Stimulated activated naive CD8-positive, alpha-beta T cell treated with anti-CD3 and anti-CD28 coated beads, Interleukin-15, Interleukin-2, amounts not matched to agents 100 U/mL and 50 U/mL, for 24 hours (primary cell): ENCODE measurements at regions not wholly inside any gene's neighbourhood (a gene's known extent, or its start where the extent isn't known, plus 50 kb on each side); places are given as distances from the start of the nearest gene placed in this dataset.
"Not testable (repeated sequence)": the region's sequence is repeated elsewhere in the genome, so short reads cannot be mapped to it uniquely, and the experiment has no call there.

ENCODE experiments used
- ATAC-seq: fragments of 150-1000 bp; cut with Tn5 transposase; one replicate; pipeline ENCODE4 v1.10.0; 2021
- DNase-seq: peaks from one replicate; pipeline ENCODE4 v3.0.0; 2021

DNA sequence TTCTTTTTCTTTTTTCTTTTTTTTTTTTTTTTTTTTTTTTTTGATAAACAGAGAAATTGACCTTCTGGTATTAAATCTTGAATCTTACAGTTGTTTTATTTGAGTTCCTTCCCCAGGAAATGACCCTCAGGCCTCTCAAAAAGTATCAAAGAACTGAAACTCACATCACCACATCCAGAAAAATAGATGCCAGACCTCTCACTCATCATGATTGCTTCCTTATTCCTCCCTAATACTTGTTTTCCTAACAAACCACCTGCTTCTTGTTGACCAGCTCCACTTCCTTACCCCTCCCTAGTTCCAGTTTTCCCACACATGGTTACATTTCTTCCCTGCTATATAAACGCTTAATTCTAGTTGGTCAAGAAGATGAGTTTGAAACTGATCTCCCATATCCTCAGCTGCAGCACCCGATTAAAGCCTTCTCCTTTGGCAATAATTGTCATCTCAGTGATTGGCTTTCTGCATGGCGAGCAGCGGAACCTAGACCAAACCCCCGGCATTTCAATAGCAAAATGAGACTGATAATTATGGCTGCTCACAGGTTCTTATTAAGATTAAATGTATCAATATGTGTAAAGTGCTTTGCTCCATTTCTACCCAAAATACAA is 681.1 kb upstream of the AUTS2 start:
- no peak for DNase-seq
- no peak for ATAC-seq

DNA sequence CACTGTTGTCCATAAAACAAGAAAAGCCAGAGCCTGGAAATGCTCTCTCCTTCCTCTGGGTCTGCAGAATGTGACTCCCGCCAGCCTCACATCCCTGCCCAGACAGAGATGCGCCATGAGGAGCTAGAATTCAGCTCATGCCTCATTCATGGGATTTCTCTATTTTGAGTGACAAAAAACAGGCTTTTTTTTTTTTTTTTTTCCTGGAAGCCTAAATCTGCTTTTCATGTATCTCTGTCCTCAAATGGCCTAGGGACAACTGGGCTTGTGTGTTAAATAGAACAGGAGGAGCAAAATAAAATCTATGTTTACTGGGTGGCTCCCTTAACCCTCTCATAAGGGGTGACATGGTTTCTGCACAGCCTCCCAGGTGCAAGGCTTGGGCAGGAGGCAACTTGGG is 679.7 kb upstream of the AUTS2 start:
- ATAC-seq = no peak
- no peak for DNase-seq

DNA sequence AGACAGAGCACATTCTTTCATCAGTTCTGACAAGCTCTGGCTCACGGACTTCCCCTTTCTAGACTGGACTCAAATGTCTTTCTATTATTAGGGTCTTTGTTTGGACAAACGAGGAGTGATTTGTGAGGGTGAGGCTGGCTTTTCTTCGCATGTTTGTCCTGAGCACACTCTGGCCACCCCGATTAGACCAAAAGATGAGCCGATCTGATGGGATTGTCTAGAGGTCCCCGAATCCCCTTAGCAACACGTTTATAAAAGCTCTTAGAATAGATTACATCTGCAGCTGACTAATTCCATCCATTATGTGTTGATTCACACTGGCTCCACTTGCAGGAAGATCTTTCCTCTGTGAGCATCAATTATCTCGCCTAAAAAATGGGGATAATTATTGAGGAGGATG is 675.4 kb upstream of the AUTS2 start:
- ATAC-seq (no peak), DNase-seq (no peak)

DNA sequence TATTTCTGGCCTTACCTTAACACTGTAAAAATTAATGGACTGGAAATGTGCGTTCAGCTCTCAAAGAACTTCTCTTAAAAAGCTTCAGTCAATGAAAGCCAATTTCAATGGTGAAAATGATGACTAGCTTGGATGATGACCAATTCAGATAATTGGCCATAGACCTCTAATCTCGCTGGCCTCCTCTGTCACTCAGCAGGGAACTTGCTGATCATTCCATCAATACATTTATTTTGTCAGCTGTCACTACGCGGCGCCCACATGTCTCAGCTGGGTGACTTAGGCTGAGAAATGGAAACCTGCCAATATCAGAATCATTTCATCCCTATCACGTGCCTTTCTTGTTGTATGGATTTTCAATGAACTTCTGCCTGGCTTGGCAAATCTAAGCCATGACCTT is 673.0 kb upstream of the AUTS2 start:
- DNase-seq = no peak
- ATAC-seq = no peak

DNA sequence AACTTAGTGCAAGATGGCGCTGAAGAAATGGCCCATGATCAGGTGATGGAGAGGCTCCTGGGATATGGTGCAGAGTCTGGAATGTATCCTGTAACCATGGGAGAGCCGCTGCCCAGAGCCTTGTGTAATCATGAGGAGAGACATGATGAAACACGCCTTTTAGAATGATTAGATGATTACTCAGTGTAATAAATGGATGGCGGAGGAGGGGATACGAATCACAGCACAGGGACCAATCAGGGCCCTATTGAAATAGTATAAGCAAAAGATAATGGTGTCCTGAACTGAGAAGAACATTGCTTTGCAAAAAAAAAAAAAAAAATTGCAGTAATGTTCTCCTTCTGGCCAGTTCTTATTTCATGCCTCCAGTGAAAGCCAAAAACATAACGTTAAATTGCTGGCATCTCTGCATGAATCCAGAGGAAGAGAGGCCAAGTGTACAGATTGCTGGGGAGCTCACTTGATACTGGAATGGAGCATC is 668.5 kb upstream of the AUTS2 start:
- DNase-seq (no peak), ATAC-seq (no peak)

DNA sequence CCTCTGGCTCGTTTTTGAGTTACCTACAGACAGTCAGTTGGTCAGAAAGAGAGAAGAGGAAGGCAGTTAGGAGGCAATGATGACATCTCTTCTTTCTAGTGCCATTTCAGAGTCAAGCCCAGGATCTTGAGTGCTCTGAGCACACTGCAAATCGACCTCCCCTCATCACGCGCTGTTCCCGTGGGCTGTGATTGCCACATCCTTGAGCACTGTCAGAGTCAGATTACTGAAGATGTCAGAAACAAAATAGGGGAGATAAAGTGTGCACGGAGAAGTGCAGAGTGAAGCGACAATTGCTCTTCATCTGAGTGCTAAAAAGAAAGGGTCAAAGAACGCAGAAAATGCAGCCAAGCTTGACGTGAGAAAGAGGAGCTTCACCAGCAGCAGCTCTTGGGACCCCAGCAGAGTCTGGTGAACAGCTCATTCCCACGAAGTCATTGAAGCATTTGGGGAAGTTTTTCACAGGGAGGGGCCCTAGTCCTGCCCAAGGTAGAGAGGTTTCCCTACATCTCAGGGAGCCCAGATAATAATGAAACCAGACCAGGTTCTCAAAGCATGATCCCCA is 661.7 kb upstream of the AUTS2 start:
- DNase-seq (no peak), ATAC-seq (no peak)

DNA sequence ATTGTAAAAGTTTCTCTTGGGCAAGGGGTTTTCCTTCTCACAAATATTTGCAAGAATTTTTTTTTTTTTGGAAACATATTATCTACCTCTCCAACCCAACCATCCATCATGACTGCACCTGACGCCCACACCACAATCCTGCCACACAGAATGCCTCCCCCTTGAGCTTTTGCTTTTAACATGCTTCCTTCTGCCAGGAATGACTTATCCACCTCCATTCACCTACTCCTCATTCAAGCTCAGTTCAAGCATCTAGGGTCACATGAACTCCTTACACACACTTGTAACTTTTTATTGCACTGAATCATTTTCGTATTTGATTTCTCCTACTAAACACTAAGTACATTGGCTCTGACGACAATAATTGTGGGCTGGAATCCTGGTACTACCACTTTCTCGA is 660.1 kb upstream of the AUTS2 start:
- DNase-seq (no peak), ATAC-seq (no peak)

DNA sequence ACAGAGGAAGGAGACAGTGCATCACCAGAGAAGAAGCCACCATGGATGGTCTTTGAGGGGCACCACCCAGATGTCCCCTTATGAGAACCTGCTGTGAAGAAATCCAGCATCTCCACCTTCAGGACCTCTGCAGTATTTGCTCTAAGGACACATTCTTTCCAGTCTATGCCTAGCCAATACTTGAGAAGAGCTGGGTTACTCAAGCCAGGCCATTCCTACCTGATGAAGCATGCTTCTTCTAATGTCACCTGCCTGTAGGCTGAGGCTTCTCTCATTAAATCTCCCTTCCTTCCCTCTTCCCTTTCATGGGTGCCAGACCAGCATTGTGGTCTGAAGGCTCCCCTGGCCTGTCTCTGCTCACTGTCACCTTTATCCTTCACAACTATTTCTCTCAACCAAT is 654.5 kb upstream of the AUTS2 start:
- DNase-seq (no peak), ATAC-seq (no peak)

DNA sequence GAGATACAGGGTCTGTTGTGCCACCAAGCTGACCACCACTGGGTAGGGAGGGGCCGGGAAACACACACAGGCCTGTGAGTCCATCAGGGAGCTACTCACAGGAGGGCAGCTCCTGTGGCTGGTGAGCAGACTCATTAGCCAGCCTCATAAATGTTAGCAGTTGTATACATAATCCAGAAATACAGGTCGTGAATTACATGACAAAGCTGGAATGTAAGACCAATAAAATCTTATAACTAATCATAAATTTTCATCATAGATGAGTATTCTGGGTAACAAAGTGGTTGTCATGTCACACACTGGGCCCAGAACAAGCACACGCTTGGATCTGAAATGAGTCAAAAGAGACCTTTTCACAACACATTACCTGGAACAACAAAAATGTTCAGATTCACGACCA is 642.6 kb upstream of the AUTS2 start:
- no peak for ATAC-seq

DNA sequence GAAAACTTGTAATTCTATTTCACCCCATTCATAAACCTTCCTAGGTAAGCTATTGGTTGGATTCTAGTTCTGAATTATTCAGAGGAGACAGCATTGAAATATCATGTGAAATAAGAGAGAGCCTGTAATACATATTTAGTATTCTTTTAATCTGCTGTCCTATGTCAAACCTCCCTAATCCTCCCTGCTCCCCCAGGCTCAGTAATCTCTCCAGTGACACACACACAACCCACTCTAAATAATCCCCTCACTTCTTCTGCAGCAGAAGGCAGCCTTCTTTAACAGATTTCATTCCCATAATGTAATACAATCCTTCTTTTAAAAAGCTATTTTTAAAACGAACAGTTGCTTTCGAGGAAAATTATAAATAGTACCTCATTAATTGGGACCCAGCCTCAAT is 639.7 kb upstream of the AUTS2 start:
- ATAC-seq (no peak), DNase-seq (no peak)

More for the DNA sequence above, 642.6 kb upstream of the AUTS2 start:
- DNase-seq = no peak

DNA sequence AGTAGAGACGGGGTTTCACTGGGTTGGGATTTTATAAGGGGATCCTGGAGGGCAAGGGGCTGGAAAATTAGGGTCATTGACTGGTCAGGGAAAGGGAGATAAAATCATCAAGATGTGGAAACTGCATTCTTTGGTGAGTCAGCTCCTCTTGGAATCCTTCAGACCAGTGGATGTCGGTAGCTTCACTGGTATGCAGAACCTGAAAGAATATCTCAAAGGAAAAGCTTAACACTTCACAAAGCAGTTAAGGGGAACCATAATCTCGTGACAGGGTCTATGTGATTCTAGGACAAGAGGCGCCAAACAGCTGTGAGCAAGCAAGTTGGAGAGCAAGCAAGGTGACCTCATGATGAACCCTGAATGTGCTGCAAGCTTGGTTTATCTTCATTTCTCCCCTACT is 634.7 kb upstream of the AUTS2 start:
- no peak for ATAC-seq
- no peak for DNase-seq

DNA sequence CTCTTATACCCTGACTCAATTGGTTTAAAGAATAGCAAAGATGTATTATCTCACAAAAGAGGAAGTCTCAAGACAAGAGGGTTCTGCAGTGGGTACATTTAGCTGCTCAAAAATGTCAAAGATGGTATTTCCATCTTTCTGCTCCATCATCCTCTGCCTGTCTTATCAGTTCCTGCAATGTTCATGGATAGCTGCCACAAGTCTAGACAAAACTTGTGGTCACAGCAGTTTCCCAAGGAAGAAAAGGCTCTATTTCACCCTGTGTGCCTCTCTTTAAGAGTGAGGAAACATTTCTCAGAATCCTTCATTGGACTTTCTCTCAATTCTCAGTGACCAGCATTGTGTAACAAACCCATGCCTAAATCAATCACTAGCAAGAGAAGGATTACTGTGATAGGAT is 634.2 kb upstream of the AUTS2 start:
- ATAC-seq = no peak
- no peak for DNase-seq

DNA sequence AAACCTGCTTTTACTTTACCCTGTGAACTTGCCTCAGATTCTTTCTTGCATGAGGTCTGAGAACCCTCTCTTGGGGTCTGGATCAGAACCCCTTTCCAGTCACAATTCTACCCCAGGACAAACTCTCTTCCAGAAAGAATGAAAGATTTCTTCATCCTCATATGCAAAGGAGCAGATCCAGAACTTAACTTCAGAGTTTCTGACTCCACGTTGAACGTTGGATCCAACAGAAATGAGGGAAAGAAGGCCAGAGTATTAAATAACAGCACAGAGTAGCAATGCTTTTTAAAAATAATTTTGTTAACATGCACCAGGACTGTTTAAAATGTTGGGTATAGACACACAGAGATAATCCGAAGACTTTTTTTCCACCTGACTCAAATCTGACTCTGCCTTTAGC is 632.9 kb upstream of the AUTS2 start:
- DNase-seq (no peak), ATAC-seq (no peak)

DNA sequence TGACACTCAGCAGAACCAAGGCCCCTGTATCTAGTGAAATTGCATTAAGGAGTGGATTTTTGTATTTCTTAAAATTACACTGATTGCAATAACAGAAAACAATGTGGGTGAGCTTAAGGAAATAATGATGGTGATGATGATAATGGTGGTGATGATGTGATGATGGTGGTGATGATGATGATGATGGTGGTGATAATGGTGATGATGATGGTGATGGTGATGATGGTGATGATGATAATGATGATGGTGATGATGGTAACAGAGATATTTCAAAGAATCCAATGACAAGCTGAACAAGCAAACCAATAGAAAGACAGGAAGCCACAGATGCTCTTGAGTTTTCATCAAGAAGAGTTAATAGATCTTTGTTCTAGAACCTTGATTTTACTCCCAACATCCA is 630.7 kb upstream of the AUTS2 start:
- ATAC-seq (no peak), DNase-seq (no peak)

DNA sequence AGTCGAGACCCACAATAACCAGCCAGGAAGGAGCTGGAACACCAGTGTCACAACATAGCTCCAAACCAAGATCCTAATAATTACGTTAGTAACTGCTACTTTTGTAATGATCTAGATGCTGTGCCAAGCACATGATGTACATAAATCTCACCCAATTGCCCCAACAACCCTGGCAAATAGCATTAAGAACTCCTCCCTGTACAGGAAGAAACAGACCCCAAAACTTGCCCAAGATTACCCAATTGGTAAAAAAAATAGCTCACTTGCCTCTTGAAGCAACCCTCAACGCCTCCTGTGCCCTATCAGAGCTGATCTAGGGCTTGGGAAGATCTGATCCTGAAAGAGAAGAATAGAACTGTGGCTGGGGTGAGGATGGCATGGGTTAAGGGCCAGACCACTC is 628.7 kb upstream of the AUTS2 start:
- no peak for ATAC-seq
- DNase-seq = no peak

DNA sequence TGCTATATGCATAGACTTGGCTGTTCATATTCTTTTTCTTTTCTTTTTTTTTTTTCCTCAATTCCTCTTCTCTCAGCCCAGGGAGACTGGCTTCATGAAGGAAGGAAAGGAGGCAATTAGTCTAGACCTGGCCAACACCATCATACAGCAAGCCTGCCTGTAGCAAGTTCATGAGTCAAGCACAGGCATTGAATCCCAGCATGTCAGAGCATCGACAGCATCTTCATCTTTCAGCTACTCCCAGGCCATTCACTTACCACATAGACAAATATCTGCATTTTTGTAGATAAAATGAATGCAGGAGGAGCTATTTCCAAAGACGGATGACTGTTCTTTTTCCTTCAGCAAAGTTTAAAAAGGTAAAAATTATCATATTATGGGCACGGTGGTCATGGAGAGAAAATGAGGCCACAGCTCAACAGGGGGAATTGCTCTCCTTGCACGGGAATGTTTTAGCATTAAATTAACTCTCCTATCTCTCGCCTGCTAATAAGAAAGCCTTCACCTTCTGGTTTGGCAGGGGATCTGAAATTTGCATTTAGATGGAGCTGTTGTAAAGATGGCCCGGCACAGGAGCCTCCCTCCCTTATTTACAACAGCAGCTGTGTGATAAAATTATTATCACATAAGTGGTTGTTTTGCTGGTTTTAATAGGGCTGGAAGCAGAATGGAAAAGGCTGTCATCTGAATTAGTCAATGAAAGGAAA is 626.5 kb upstream of the AUTS2 start:
- no peak for ATAC-seq
- no peak for DNase-seq

DNA sequence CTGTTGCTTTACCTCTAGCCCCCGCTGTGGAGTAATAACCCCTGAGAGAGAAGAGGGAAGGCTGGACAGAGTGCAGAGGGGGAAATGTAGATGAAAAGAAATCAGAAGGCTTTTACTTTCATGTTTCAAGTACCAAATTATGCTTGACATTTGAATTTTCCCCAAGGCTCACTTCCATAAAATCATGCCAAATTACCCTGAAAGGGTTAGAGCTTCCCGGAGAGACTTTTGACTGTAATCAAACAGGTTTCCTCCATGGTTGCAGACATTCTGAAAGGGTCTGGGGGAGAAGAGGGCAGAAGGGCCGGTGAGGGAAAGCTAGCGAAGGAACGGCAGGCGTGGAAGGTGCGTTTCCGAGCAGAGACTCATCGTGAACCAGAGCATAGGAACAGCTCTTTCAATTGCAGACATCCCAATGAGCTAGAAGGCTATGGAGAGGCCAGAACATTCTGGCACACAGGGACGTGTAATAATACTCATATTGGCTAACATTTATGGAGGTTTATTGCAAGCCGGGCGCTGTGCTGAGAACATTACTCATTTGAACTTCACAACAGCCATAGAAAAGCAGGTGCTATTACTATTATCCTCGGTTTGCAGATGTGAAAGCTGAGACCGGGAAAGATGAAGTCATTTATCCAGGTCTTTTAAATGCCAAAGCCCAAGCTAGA is 620.8 kb upstream of the AUTS2 start:
- no peak for DNase-seq
- no peak for ATAC-seq

DNA sequence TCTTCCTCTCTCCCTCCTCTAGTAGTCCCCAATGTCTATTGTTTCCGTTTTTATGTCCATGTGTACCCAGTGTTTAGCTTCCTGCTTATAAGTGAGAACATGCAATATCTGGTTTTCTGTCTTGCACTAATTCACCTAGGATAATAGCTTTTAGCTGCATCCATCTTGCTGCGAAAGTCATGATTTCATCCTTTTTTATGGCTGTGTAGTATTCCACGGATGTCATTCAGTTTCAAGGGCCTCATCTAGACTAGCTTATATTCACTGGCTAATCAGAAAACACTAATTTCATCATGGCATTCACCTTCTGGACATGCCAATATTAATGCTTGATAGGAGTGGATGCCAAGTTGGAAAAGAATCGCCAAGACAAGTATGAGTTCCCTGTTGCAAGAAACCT is 619.6 kb upstream of the AUTS2 start:
- DNase-seq (no peak), ATAC-seq (no peak)

DNA sequence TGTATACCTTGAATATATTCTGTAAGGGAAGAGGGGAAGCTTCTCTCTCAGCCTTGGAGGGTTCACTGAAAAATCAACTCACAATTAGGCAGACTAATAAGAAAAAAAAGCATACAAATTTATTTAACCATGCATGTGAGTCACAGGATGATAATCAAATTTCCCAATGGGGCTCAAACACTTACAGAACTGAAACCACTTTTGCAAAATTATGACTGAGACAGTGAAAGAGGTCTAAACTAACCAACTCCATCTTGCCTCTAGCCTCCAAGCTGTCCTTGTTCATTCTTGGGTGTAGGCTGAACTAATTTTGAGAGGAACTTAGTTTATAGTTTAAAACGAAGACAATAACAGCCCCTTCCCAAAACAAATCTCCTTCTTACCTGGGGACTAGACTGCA is 618.3 kb upstream of the AUTS2 start:
- ATAC-seq (no peak), DNase-seq (no peak)

DNA sequence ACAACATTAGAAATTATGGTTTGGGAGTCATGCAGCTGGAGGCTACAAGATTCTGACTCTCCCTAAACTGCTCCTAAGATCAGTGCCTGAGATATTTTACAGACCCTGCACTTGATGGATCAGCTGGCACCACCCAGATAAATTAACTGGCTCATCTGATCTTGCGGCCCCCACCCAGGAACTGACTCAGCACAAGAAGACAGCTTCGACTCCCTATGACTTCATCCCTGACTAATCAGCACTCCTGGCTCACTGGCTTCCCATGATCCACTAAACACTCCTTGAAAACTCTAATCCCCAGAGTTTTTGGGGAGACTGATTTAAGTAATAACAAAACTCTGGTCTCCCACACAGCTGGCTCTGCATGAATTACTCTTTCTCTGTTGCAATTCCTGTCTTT is 617.8 kb upstream of the AUTS2 start:
- not testable (repeated sequence) for DNase-seq, ATAC-seq

DNA sequence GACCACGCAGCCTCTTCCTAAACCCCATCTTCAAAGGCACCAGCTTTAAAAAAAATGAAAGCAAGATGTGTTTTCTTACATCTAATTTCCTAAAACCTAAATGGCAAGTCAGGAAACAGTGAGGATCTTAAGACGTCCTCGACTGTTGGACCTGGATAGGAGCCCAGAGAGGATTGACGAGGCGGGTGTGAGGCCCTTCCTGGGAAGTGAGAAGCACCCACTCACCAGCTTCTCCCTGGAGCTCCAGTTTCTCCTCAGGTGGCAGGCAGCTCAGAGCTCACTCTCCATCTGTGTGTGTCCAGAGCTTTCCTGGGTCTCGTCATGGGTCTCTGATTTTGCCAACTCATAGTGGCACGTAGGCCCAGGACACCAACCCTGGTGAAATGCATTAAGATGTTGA is 614.0 kb upstream of the AUTS2 start:
- ATAC-seq (no peak), DNase-seq (no peak)

DNA sequence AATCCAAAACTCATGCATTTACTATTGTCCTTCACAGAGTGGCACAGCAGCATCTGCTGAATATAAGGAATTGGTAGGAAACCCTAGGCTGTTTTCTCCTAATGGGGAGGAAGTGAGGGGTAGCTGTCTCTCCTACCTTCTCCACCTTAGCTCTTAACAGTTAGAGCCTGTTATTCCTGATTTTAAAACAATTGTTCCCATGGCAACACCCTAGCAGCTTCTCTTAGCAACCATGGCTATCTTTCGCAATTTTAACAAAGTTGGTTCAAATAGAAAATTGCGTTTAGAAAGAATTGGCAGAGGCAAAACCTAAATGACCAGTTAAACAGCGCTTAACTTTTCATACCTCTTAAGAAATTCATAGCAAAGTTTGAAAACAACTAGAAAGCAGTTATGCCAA is 603.4 kb upstream of the AUTS2 start:
- ATAC-seq (no peak), DNase-seq (no peak)

DNA sequence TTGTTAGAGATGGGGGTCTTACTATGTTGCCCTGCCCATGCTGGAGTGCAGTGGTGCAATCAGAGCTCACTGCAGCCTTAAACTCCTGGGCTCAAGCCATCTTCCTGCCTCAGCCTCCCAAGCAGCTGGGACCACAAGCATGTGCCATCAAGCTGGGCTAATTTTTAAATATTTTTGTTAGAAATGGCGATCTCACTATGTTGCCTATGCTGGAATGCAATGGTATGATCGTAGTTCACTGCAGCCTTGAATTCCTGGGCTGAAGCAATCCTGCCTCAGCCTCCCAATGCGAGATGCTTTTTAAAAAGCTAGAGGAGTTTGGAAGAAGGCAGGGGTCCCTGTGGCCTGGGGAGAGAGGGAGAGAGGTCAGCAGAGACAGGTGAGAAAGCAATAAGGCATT is 600.1 kb upstream of the AUTS2 start:
- DNase-seq (no peak), ATAC-seq (no peak)
